GM19455 (cell line): ENCODE measurements at regions not wholly inside any gene's neighbourhood (a gene's known extent, or its start where the extent isn't known, plus 50 kb on each side); places are given as distances from the start of the nearest gene placed in this dataset.
"Not testable (repeated sequence)": the region's sequence is repeated elsewhere in the genome, so short reads cannot be mapped to it uniquely, and the experiment has no call there.

Source experiments
- ATAC-seq: cut with Tn5 transposase; IDR thresholded peaks from one replicate; pipeline ENCODE4 v1.9.1; 2021; ENCODE audit not compliant: unreplicated experiment

- no peak for ATAC-seq
These were observed 115.1 kb downstream of the OTOR start for GRCh38 chr20:16863303-16863702.

DNA sequence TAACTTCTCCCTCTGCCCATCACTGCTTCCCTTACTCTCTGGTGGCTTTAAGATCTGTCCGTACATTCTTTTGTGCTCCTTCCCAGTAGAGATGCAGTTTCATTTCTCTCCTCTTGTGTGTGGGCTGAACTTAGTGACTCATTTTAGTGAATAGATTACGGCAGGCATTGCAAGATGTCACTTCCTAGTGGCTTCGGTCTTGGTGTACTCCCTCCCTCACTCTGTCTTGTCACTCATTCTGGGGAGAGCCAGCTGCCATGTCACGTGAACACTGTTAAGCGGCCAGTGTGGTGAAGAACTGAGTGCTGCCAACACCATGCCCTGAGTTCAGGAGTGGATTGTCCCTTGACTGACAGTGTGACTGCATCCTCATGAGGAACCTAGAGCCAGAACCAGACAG lies 115.9 kb downstream of the OTOR start:
- ATAC-seq = no peak

DNA sequence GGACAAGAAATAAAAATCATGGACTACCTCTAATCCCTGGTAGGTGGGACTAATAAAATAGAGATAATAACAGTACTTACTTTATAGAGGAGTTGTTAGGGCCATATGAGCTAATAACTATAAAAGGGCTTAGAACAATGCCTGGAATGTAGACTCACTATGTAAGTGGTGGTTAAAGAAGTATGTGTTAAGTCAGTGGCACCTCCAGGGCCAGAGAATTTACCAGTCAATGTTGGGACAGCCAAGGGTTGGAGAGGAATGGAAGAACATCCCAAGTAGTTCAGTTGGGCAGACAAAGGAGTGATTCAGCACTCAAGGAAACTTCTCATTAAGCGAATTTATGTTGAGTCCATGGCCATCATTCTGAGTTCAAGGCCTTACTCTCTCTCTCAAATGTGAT lies 116.8 kb downstream of the OTOR start:
- no peak for ATAC-seq

GRCh38 chr20:16865406-16865805 lies 117.2 kb downstream of the OTOR start:
- no peak for ATAC-seq

DNA sequence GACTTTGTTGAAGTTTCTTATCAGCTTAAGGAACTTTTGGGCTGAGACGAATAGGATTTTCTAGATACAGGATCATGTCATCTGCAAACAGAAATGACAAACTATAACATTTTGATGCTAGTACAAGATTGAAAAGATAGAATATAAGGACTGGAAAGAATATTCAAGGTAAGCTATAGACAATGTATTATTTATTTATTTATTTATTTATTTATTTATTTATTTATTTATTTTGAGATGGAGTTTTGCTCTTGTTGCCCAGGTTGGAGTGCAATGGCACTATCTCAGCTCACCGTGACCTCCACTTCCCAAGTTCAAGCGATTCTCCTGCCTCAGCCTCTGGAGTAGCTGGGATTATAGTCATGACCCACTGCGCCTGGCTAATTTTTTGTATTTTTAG lies 125.0 kb downstream of the OTOR start:
- not testable (repeated sequence) for ATAC-seq

DNA sequence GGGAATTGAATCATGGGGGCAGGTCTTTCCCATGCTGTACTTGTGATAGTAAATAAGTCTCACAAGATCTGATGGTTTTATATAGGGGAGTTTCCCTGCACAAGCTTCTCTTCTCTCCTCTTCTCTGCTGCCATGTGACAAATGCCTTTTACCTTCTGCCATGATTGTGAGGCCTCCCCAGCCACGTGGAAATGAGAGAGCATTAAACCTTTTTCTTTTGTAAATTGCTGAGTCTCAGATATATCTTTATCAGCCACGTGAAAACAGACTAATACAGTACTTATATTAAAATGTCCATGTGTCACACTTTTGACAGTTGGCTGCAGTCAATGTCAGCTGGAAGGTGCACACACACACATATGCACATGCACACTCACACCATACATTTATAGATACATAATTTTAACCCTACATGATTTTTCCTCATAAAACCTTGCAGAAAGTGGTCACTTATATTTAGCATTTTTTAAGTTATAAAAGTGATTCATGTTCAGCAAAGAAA lies 128.9 kb downstream of the OTOR start:
- ATAC-seq = no peak

DNA sequence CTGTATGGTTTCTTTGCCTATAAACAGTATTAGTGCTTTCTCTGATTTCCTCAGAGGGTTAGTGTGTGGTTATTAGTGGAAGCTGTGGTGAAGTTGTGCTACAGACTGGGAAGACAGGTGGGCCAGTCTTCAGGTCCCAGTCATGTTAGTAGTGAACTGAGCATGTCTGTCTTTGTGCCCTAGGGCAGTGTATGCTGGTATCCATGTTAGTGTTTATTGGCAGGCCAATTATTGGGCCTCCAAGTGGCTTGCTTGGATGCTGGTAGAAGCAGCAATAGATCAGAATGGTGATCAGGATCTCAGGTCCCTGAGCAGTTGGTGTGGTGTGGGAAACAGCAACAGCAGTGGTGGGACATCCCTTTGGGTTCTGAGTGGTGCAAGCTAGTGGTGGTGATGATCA lies 137.6 kb downstream of the OTOR start:
- no peak for ATAC-seq

DNA sequence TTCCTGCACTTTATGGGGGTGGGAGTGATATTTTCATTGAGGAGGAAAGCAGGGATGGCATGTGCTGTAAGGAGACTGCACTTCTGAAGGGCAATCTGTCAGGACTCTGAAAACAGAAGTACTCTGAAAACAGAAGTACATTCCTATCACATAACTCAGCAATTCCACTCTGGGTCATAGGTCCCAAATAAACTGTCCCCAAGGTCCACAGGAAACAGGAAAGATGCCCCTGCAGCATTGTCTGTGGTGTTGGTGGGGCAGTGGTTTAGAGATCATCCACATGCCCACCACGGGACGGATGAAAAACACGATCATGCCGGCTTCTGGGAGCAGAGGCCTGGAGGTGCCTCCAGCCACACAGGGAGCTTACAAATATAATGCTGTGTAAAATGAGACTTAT lies 150.3 kb downstream of the OTOR start:
- ATAC-seq = no peak

GRCh38 chr20:16902662-16903061 lies 154.5 kb downstream of the OTOR start:
- no peak for ATAC-seq

DNA sequence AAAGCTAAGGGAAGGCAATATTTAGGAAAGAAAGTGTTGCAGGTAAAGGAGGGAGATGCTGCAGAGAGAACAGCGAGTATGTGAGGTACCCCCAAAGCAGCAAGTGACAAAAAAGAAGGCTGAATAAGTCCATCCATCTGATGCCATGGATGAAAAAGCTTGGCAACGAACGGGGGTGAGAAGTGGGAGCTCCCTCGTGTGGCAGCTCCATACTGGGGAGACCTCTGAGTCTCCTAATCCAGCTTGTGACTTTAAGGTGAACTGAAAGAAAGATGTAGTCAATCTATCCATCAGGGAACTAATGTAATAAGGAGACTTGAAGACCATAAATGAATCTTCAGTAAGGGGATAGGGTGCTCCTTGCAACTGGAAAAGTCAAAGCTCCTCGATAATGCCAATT lies 156.6 kb downstream of the OTOR start:
- ATAC-seq = no peak

DNA sequence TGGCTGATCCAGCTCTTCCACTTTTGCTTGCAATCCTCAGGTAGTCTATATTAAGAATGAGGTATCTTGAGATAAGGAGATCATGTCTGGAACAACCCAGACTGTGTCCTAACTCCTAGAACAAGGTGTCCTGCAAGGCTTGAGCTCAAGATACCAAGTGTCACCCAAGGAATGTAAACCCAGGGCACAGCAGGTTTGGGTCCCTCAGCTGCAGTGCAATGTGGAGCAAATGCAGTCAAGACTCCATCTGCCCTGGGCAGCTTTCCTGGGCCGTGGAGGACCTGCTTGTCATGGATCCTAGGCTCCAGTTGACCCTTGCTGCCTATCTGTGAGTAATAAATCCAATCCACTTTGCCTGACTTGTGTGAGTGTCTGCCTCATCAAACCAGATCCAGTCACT lies 166.1 kb downstream of the OTOR start:
- ATAC-seq = no peak

DNA sequence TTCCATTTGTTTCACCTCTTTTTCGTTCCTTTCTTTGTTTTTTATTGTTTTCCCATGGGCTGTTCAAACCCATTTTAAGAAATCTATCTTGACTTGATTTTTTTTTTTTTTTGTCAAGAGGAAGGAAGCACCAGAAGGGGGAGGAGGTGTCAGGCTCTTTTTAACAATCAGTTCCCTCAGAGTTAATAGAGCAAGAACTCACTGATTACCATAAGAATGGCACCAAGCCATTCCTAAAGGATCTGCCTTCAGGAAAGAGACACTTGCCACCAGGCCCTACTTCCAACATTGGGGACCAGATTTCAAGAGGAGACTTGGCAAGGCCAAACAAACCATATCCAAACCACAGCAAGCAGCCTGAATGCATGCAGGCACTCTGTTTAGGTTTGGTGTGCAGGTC lies 168.0 kb downstream of the OTOR start:
- no peak for ATAC-seq

DNA sequence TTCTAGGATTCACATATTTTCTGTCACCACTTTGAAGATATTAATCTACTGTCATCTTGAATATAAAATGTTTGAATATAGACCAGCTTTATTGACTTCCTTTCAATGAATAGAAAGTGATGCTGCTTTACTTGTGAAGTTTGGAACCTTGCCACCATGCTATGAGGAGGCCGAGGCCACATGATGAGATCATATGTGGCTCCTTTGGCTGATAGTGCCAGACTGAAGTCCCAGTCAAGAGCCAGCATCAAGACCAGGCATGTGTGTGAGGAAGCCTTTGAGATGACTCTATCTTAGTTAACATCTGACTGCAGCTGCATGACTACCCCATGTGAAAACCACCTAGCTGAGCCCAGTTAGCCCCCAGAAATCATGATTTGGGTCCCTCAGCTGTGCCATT lies 169.5 kb downstream of the OTOR start:
- no peak for ATAC-seq

DNA sequence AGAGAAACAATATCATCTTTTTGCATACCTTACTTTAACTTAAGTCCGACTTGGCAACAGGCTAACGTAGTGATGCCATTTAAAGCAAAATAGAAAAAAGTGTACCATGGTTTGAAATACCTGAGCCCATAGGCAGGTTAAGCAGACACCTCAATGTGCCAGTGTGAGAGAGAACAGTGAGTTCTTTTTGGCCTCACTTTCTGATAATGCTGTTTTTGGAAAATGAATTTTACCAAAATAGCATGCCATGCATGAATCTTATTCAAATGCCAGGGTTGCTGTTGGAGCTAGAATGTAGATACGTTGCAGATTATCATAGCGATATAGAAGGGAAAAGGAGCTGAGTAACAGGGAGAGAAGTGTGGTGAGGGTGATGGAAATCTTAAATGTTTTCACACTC lies 170.2 kb downstream of the OTOR start:
- ATAC-seq = no peak

GRCh38 chr20:16919841-16920240 lies 171.7 kb downstream of the OTOR start:
- ATAC-seq = no peak

DNA sequence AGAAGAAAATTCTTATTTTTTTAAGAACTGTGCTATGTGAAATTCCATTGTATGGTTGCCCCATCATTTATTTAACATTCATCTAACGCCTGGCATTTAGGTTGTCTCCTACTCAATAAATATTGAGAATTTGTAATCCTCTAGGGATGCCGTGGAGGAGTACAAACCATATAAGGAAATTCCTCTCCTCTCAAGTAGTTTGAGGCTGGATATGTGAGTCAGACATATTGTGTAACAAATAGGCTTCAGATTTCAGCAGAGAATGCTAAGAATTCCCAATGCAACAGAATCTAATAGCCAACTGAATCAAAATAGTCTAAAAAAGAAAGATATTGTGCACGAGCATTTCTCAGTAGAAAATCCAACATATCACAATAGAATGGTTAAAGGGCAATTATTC lies 174.7 kb downstream of the OTOR start:
- ATAC-seq = no peak

GRCh38 chr20:16926626-16927430 lies 178.7 kb downstream of the OTOR start:
- ATAC-seq = no peak

GRCh38 chr20:16929756-16930155 lies 181.6 kb downstream of the OTOR start:
- no peak for ATAC-seq

DNA sequence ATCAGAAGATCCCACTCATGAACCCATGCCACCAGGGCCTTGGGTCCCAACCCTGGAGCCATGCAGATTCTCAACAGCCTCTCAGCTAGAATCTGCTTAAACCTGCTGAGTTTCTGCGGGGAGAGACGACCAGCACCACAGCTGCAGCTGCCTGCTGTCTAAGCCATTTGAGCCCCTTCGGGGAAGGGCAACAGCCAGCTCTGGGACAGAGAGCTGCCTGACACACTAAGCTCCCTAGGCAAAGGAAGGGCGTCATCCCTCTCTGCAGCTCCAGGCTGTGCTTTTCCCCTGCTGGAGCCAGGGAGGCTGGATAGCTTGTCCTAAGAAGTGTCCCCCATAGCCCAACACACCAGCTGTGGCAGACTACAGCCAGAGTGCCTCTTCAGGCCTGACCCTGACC lies 182.5 kb downstream of the OTOR start:
- no peak for ATAC-seq

GRCh38 chr20:16939051-16939450 lies 190.9 kb downstream of the OTOR start:
- no peak for ATAC-seq

GRCh38 chr20:16940701-16941100 lies 192.5 kb downstream of the OTOR start:
- no peak for ATAC-seq

- no peak for ATAC-seq
These were observed 193.9 kb downstream of the OTOR start for GRCh38 chr20:16942051-16942450.

- ATAC-seq = no peak
These were observed 194.6 kb downstream of the OTOR start for GRCh38 chr20:16942756-16943155.
